GM12801 (cell line): ENCODE measurements at regions not wholly inside any gene's neighbourhood (a gene's known extent, or its start where the extent isn't known, plus 50 kb on each side); places are given as distances from the start of the nearest gene placed in this dataset.

Experiments used
- CTCF ChIP-seq: IDR thresholded peaks from one replicate; pipeline ENCODE4 v1.5.1; 2011; ENCODE audit warnings: control low read depth; ENCODE audit not compliant: insufficient read length; ENCODE audit errors: extremely low read depth

- TF ChIP-seq CTCF = no peak
Observed at GRCh38 chr20:39270837-39271604, 308.9 kb downstream of the DHX35 start.

GRCh38 chr20:39269493-39270217, 307.5 kb downstream of the DHX35 start:
- TF ChIP-seq CTCF = no peak

GRCh38 chr20:39268981-39269461, 306.9 kb downstream of the DHX35 start:
- no peak for TF ChIP-seq CTCF

GRCh38 chr20:39268491-39268951, 306.4 kb downstream of the DHX35 start:
- no peak for TF ChIP-seq CTCF

- no peak for TF ChIP-seq CTCF
Observed at GRCh38 chr20:39266989-39267388, 304.8 kb downstream of the DHX35 start.

GRCh38 chr20:39264506-39265172, 302.5 kb downstream of the DHX35 start:
- no peak for TF ChIP-seq CTCF

- no peak for TF ChIP-seq CTCF
Observed at GRCh38 chr20:39263076-39263475, 300.9 kb downstream of the DHX35 start.
